Activated CD8-positive, alpha-beta T cell treated with anti-CD3 and anti-CD28 coated beads for 36 hours (primary cell): ENCODE measurements at regions not wholly inside any gene's neighbourhood (a gene's known extent, or its start where the extent isn't known, plus 50 kb on each side); places are given as distances from the start of the nearest gene placed in this dataset.

Experiments used
- ATAC-seq: fragments of 200-7000 bp; cut with Tn5 transposase; one replicate; pipeline ENCODE4 v1.10.0; 2021; ENCODE audit warnings: mild to moderate bottlenecking, moderate library complexity
- CTCF ChIA-PET: fragments of 350-600 bp; sonication (Branson Sonifier 250); formaldehyde crosslinking; loops from one replicate; lab custom pipeline; 2021; ENCODE audit warnings: antibody characterized with exemption; lab: Charles Lee
- POLR2A ChIA-PET: fragments of 350-600 bp; sonication (Branson Sonifier 250); formaldehyde crosslinking; loops from one replicate; lab custom pipeline; 2021; ENCODE audit warnings: antibody characterized with exemption; lab: Charles Lee
- DNase-seq: peaks from one replicate; pipeline ENCODE4 v3.0.0-alpha.2; 2020
- H3K27ac Mint-ChIP-seq: one replicate; pipeline ENCODE4 v1.8.0; 2021; ENCODE audit warnings: mild to moderate bottlenecking, mixed read lengths
- H3K27me3 Mint-ChIP-seq: one replicate; pipeline ENCODE4 v1.8.0; 2021; ENCODE audit warnings: mixed read lengths
- H3K36me3 Mint-ChIP-seq: one replicate; pipeline ENCODE4 v1.8.0; 2021; ENCODE audit warnings: low read depth, mixed read lengths
- H3K4me1 Mint-ChIP-seq: one replicate; pipeline ENCODE4 v1.8.0; 2021; ENCODE audit warnings: low read depth, mixed read lengths
- H3K4me3 Mint-ChIP-seq: one replicate; pipeline ENCODE4 v1.8.0; 2021; ENCODE audit warnings: mild to moderate bottlenecking, moderate library complexity, mixed read lengths
- H3K9me3 Mint-ChIP-seq: one replicate; pipeline ENCODE4 v1.8.0; 2021; ENCODE audit warnings: mixed read lengths
- intact Hi-C: fragments of 100-400 bp; cut with micrococcal nuclease; formaldehyde crosslinking; loops from one replicate; pipeline ENCODE4 v1.10.0; 2022
- TF ChIP-seq, protein P1 (sequence below): fragments of 200-600 bp; IDR thresholded peaks from one replicate; pipeline ENCODE4 v1.8.0; 2022; ENCODE audit warnings: antibody characterized with exemption, mild to moderate bottlenecking

DNA sequence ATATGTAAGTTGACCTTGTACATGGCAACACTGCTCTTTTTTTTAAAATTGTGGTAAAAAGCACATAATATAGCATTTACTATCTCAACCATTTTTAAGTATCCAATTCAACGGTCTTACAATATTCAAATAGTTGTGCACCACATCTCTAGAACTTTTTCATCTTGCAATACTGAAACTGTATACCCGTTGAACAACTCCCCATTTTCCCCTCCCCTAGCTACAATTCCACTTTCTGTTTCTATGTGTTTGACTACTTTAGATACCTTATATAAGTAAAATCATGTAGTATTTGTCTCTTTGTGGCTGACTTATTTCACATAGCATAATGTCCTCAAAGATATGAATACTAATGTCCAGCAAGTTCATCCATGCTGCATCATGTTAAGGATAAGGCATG lies 452.1 kb downstream of the TXNL1 start:
- Mint-ChIP-seq H3K4me3 (no peak overlapping the region), H3K4me1 (no peaks in the 10 kb centered on the region), H3K36me3 (no peaks in the 10 kb centered on the region), H3K9me3 (peaks cover 2% of the 10 kb centered on the region), H3K27ac (no peak overlapping the region), H3K27me3 (no peaks in the 10 kb centered on the region)
- TF ChIP-seq, protein P1, sequence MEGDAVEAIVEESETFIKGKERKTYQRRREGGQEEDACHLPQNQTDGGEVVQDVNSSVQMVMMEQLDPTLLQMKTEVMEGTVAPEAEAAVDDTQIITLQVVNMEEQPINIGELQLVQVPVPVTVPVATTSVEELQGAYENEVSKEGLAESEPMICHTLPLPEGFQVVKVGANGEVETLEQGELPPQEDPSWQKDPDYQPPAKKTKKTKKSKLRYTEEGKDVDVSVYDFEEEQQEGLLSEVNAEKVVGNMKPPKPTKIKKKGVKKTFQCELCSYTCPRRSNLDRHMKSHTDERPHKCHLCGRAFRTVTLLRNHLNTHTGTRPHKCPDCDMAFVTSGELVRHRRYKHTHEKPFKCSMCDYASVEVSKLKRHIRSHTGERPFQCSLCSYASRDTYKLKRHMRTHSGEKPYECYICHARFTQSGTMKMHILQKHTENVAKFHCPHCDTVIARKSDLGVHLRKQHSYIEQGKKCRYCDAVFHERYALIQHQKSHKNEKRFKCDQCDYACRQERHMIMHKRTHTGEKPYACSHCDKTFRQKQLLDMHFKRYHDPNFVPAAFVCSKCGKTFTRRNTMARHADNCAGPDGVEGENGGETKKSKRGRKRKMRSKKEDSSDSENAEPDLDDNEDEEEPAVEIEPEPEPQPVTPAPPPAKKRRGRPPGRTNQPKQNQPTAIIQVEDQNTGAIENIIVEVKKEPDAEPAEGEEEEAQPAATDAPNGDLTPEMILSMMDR, result no peak
- intact Hi-C loops, result no loop called here
- CTCF ChIA-PET, result no interaction called here
- DNase-seq (no peak), ATAC-seq (no peak)
- POLR2A ChIA-PET, result no interaction called here

GRCh38 chr18:56185126-56185525 lies 453.3 kb downstream of the TXNL1 start:
- CTCF ChIA-PET, result no interaction called here
- Mint-ChIP-seq H3K9me3 (peaks cover 2% of the 10 kb centered on the region), H3K4me3 (no peak overlapping the region), H3K27ac (no peak overlapping the region), H3K36me3 (no peaks in the 10 kb centered on the region), H3K4me1 (no peaks in the 10 kb centered on the region), H3K27me3 (no peaks in the 10 kb centered on the region)
- no peak for ATAC-seq
- intact Hi-C loops, result no loop called here
- POLR2A ChIA-PET, result no interaction called here
- TF ChIP-seq, protein P1, result no peak
- no peak for DNase-seq

DNA sequence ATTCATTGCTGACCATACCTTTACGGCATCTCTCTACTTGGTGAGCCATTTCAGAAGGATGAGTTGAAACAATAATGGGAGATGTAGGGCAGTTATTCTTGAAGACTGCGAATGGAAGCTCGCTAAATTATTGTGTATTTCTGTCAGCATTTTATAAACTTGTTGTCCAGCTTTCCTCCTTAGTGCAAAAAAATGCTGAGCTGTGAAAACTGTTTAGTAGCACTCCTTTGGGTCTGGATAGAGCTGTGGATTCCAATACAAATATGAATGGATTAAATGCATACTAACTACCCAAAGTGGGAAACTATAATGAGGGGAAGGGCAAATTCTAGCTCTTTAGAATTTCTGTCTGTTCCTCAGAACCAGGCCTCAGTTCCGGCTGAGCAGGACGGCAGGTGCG lies 461.6 kb downstream of the TXNL1 start:
- Mint-ChIP-seq H3K4me1 (no peaks in the 10 kb centered on the region), H3K27ac (no peak overlapping the region), H3K27me3 (no peaks in the 10 kb centered on the region), H3K4me3 (no peak overlapping the region), H3K36me3 (no peaks in the 10 kb centered on the region), H3K9me3 (no peaks in the 10 kb centered on the region)
- no peak for ATAC-seq
- POLR2A ChIA-PET, result no interaction called here
- CTCF ChIA-PET, result no interaction called here
- no peak for DNase-seq
- intact Hi-C loops, result no loop called here
- TF ChIP-seq, protein P1, result no peak

DNA sequence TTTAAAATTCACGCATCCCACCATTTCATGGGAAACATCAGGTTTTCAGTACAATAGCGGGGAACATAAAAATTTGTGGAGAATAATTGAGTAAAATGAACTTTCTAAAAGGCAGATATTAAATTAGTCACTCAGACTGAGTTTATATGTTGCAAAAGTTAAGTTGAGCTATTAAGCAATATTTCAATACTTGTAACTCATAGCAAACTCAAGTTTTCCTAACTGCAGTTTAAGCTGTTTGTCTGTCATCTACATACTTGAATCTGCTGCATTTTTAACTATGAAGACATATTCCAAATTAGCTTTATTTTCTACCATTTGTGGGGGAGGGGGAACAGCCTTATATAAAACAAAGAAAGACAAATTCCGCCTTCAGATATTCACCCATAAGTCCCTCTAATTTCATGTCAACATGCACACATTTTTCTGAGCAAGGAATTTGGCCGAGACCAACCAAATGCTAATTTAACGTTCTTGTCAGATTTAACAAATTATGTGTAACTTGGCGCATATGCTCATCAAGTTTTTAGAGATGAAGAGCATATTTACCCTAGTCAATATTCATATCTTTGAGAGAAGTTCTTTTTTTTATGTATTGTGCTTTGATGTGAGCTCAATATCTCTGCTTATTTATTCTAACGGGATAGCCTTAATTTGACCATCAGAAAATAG lies 462.9 kb downstream of the TXNL1 start:
- Mint-ChIP-seq H3K4me1 (no peaks in the 10 kb centered on the region), H3K27me3 (no peaks in the 10 kb centered on the region), H3K27ac (no peak overlapping the region), H3K9me3 (no peaks in the 10 kb centered on the region), H3K36me3 (no peaks in the 10 kb centered on the region), H3K4me3 (no peak overlapping the region)
- intact Hi-C loops, result no loop called here
- TF ChIP-seq, protein P1, result no peak
- POLR2A ChIA-PET, result no interaction called here
- no peak for DNase-seq
- no peak for ATAC-seq
- CTCF ChIA-PET, result no interaction called here

GRCh38 chr18:56173542-56174220 lies 464.7 kb downstream of the TXNL1 start:
- ChIA-PET POLR2A (no interaction called here), CTCF (no interaction called here)
- Mint-ChIP-seq H3K4me3 (no peak overlapping the region), H3K9me3 (peaks cover 3% of the 10 kb centered on the region), H3K36me3 (no peaks in the 10 kb centered on the region), H3K27me3 (no peaks in the 10 kb centered on the region), H3K27ac (no peak overlapping the region), H3K4me1 (no peaks in the 10 kb centered on the region)
- ATAC-seq (no peak), DNase-seq (no peak)
- intact Hi-C loops, result no loop called here
- TF ChIP-seq, protein P1, result no peak
